OCI-LY7 (cell line): ENCODE measurements at regions not wholly inside any gene's neighbourhood (a gene's known extent, or its start where the extent isn't known, plus 50 kb on each side); places are given as distances from the start of the nearest gene placed in this dataset.

Experiments
- BruUV-seq: library from RNA; stranded (reverse); fragments of 400-500 nt; replicated peaks from 2 replicates; lab custom pipeline; 2021; lab: Mats Ljungman, UMichigan
- CTCF ChIA-PET: fragments of 300-600 bp; sonication (Branson Sonifier 250); formaldehyde crosslinking; loops from one replicate; lab custom pipeline; 2022; ENCODE audit warnings: antibody characterized with exemption; ENCODE audit not compliant: unreplicated experiment; lab: Charles Lee
- POLR2A ChIA-PET: fragments of 300-600 bp; sonication (Branson Sonifier 250); formaldehyde crosslinking; loops from one replicate; lab custom pipeline; 2022; ENCODE audit warnings: antibody characterized with exemption; lab: Charles Lee
- DNase-seq: peaks from one replicate; pipeline ENCODE4 v3.0.0-alpha.2; 2015; ENCODE audit warnings: low spot score
- H2AFZ ChIP-seq: fragments of 200-600 bp; sonication (generic), shearing (Covaris generic); 2 replicates; pipeline ENCODE4 v1.6.1; 2014; ENCODE audit warnings: mild to moderate bottlenecking, antibody characterized with exemption, low read length, moderate library complexity
- H3K27ac ChIP-seq: fragments of 200-600 bp; sonication (generic); 2 replicates; pipeline ENCODE4 v1.5.1; 2014; ENCODE audit warnings: mixed run types, low read depth, mild to moderate bottlenecking, moderate library complexity, low read length, inconsistent platforms; ENCODE audit not compliant: poor library complexity, severe bottlenecking
- H3K36me3 ChIP-seq: fragments of 200-600 bp; sonication (generic); 2 replicates; pipeline ENCODE4 v1.6.1; 2014; ENCODE audit warnings: mild to moderate bottlenecking, antibody characterized with exemption, low read length, moderate library complexity, mixed read lengths; ENCODE audit not compliant: insufficient read depth
- H3K4me1 ChIP-seq: fragments of 200-600 bp; sonication (generic); 2 replicates; pipeline ENCODE4 v1.5.1; 2014; ENCODE audit warnings: mild to moderate bottlenecking, low read length; ENCODE audit not compliant: insufficient read depth, poor library complexity, severe bottlenecking
- H3K4me2 ChIP-seq: fragments of 200-600 bp; sonication (generic); 2 replicates; pipeline ENCODE4 v1.6.1; 2014; ENCODE audit warnings: mild to moderate bottlenecking, low read length
- H3K4me3 ChIP-seq: fragments of 200-600 bp; sonication (generic); 2 replicates; pipeline ENCODE4 v1.5.1; 2014; ENCODE audit warnings: mild to moderate bottlenecking, low read depth, low read length; ENCODE audit not compliant: poor library complexity, severe bottlenecking
- H3K79me2 ChIP-seq: fragments of 200-600 bp; sonication (generic); 2 replicates; pipeline ENCODE4 v1.6.1; 2016; ENCODE audit warnings: low read depth, mild to moderate bottlenecking, low read length, moderate library complexity, mixed read lengths; ENCODE audit not compliant: insufficient read depth
- H3K9me2 ChIP-seq: fragments of 200-600 bp; sonication (generic); 2 replicates; pipeline ENCODE4 v1.6.1; 2016; ENCODE audit warnings: mild to moderate bottlenecking, low read length, mixed read lengths; ENCODE audit not compliant: insufficient read depth
- H3K9me3 ChIP-seq: fragments of 200-600 bp; sonication (generic); 2 replicates; pipeline ENCODE4 v1.6.1; 2014; ENCODE audit warnings: mild to moderate bottlenecking, mixed run types, low read length, mixed read lengths
- H4K20me1 ChIP-seq: fragments of 200-600 bp; sonication (generic); 2 replicates; pipeline ENCODE4 v1.6.1; 2014; ENCODE audit warnings: mild to moderate bottlenecking, antibody characterized with exemption, low read length, moderate library complexity, mixed read lengths; ENCODE audit not compliant: insufficient read depth
- CTCF ChIP-seq: fragments of 200-600 bp; sonication (generic); conservative IDR thresholded peaks from 2 replicates; pipeline ENCODE4 v1.5.1; 2014; ENCODE audit warnings: mild to moderate bottlenecking, antibody characterized with exemption, low read length, moderate library complexity, mixed read lengths
- EZH2phosphoT487 ChIP-seq: fragments of 200-600 bp; sonication (generic); IDR thresholded peaks from 2 replicates; pipeline ENCODE4 v1.6.1; 2018; ENCODE audit warnings: low read depth, borderline replicate concordance, mild to moderate bottlenecking, mixed run types, antibody characterized with exemption, low read length, moderate library complexity, mixed read lengths
- intact Hi-C: fragments of 100-400 bp; cut with micrococcal nuclease; formaldehyde crosslinking; loops from one replicate; pipeline ENCODE4 v1.10.0; 2022; ENCODE audit not compliant: unreplicated experiment

- peaks cover 14% of the 10 kb centered on the region for H3K4me1 ChIP-seq
- H3K4me2 ChIP-seq: no peak overlapping the region
- H3K9me2 ChIP-seq: no peaks in the 10 kb centered on the region
- no peak overlapping the region for H3K4me3 ChIP-seq
- no peaks in the 10 kb centered on the region for H4K20me1 ChIP-seq
- DNase-seq: no peak
- CTCF ChIA-PET: no interaction called here
- POLR2A ChIA-PET: interaction anchor here (0.6 to 2.1 kb wide), 3 partner anchors 10 to 20 kb away, joined by 3 to 5 read pairs (median 4); no protein-coding TSS in a partner anchor
- no peak overlapping the region for H3K27ac ChIP-seq
- no TSS peak for BruUV-seq
- TF ChIP-seq CTCF (no peak), EZH2phosphoT487 (no peak)
- no peaks in the 10 kb centered on the region for H3K9me3 ChIP-seq
- no peaks in the 10 kb centered on the region for H3K36me3 ChIP-seq
- H2AFZ ChIP-seq: no peak overlapping the region
- no peaks in the 10 kb centered on the region for H3K79me2 ChIP-seq
- intact Hi-C loops: no loop called here
Observed at GRCh38 chr6:137737836-137738596, 129.0 kb upstream of the TNFAIP3 start.

- H3K27ac ChIP-seq: no peak overlapping the region
- no peaks in the 10 kb centered on the region for H3K9me2 ChIP-seq
- H4K20me1 ChIP-seq: no peaks in the 10 kb centered on the region
- H3K9me3 ChIP-seq: no peaks in the 10 kb centered on the region
- intact Hi-C loops: no loop called here
- TF ChIP-seq EZH2phosphoT487: no peak
- TF ChIP-seq CTCF: no peak
- DNase-seq: no peak
- peaks cover 14% of the 10 kb centered on the region for H3K4me1 ChIP-seq
- no peaks in the 10 kb centered on the region for H3K36me3 ChIP-seq
- H3K4me2 ChIP-seq: no peak overlapping the region
- H2AFZ ChIP-seq: no peak overlapping the region
- no peak overlapping the region for H3K4me3 ChIP-seq
- POLR2A ChIA-PET: no interaction called here
- BruUV-seq: no TSS peak
- no peaks in the 10 kb centered on the region for H3K79me2 ChIP-seq
- CTCF ChIA-PET: no interaction called here
Observed at GRCh38 chr6:137738931-137739504, 128.0 kb upstream of the TNFAIP3 start.

GRCh38 chr6:137739544-137739943 lies 127.5 kb upstream of the TNFAIP3 start:
- ChIA-PET POLR2A (no interaction called here), CTCF (no interaction called here)
- Histone ChIP-seq H3K4me1 (peaks cover 14% of the 10 kb centered on the region), H3K79me2 (no peaks in the 10 kb centered on the region), H3K4me2 (no peak overlapping the region), H3K4me3 (no peak overlapping the region), H3K27ac (no peak overlapping the region), H3K36me3 (no peaks in the 10 kb centered on the region), H3K9me3 (no peaks in the 10 kb centered on the region), H2AFZ (no peak overlapping the region), H3K9me2 (no peaks in the 10 kb centered on the region), H4K20me1 (no peaks in the 10 kb centered on the region)
- intact Hi-C loops: no loop called here
- no peak for DNase-seq
- no peak for TF ChIP-seq EZH2phosphoT487
- TF ChIP-seq CTCF: no peak
- no TSS peak for BruUV-seq
